ENCODE measurements at regions not wholly inside any gene's neighbourhood (a gene's known extent, or its start where the extent isn't known, plus 50 kb on each side); places are given as distances from the start of the nearest gene placed in this dataset.

DNA sequence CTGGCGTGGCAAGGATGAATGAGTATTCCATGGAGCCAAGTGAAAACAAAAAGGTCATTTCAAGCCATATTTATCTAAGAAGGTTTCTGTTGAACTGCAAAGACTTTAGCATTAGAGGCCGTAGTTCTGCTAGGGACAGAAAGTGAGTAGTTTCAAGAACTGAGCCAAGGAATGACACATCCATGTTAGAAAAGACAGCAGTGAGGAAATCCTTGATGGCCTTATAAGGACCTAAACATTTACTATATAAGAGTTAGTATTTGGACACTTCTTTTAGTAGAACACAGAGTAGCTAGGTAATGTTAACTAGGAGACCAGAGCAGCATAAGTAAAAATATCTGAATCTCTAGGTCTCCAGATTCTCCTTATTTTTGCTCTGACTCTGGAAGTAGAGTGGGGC, 329.8 kb upstream of the SEMA3D start:
- Mint-ChIP-seq H3K27me3 (ENCODE audit: low read depth) (no peaks in the 10 kb centered on the region), H3K4me3 (no peak overlapping the region), H3K36me3 (ENCODE audit: insufficient read depth in 2 of 2) (no peaks in the 10 kb centered on the region), H3K9me3 (peaks cover 0 to 3% of the 10 kb centered on the region in 2 donors), H3K4me1 (ENCODE audit: low read depth) (no peaks in the 10 kb centered on the region), H3K27ac (no peak overlapping the region)
- ATAC-seq (replicated peaks in 1 of 2) (no peak), DNase-seq (no peak)

- no peak for DNase-seq
Observed at GRCh38 chr7:85512790-85513189, 325.9 kb upstream of the SEMA3D start.

DNA sequence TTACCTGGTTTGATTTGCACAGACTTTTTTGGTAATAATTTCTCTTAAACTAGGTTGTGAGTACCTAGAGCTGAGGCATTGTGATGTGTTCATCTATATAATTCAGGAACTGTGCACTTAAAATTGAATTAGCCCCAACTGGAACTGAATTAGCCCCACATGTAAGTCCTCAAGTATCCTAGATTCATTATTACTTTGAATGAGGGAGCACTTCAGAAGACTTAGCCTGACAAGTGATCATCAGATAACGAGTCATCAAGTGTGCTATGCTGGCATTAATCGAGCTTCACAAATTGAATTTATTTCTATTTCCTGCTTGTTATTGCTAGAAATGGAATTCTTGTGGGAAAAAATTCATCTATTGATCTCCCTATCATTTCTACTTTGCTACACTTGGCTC, 323.4 kb upstream of the SEMA3D start:
- Mint-ChIP-seq H3K4me1 (ENCODE audit: low read depth) (no peaks in the 10 kb centered on the region), H3K9me3 (peaks cover 0 to 3% of the 10 kb centered on the region in 2 donors), H3K36me3 (ENCODE audit: insufficient read depth in 2 of 2) (no peaks in the 10 kb centered on the region), H3K27me3 (ENCODE audit: low read depth) (no peaks in the 10 kb centered on the region), H3K4me3 (no peak overlapping the region), H3K27ac (no peak overlapping the region)
- ATAC-seq (replicated peaks in 1 of 2) (no peak), DNase-seq (no peak)

More at GRCh38 chr7:85512790-85513189, 325.9 kb upstream of the SEMA3D start:
- Mint-ChIP-seq H3K9me3 (peaks cover 0 to 3% of the 10 kb centered on the region in 2 donors), H3K27me3 (ENCODE audit: low read depth) (no peaks in the 10 kb centered on the region), H3K36me3 (ENCODE audit: insufficient read depth in 2 of 2) (no peaks in the 10 kb centered on the region), H3K4me1 (ENCODE audit: low read depth) (no peaks in the 10 kb centered on the region), H3K27ac (no peak overlapping the region), H3K4me3 (no peak overlapping the region)
- ATAC-seq (replicated peaks in 1 of 2): no peak

- Mint-ChIP-seq H3K9me3 (peaks cover 0 to 2% of the 10 kb centered on the region in 2 donors), H3K4me1 (ENCODE audit: low read depth) (no peaks in the 10 kb centered on the region), H3K27me3 (ENCODE audit: low read depth) (no peaks in the 10 kb centered on the region), H3K4me3 (no peak overlapping the region), H3K36me3 (ENCODE audit: insufficient read depth in 2 of 2) (no peaks in the 10 kb centered on the region), H3K27ac (no peak overlapping the region)
- DNase-seq (no peak), ATAC-seq (replicated peaks in 1 of 2) (no peak)
Observed at GRCh38 chr7:85509476-85509875, 322.6 kb upstream of the SEMA3D start.

GRCh38 chr7:85508642-85509410, 322.0 kb upstream of the SEMA3D start:
- Mint-ChIP-seq H3K36me3 (ENCODE audit: insufficient read depth in 2 of 2) (no peaks in the 10 kb centered on the region), H3K4me1 (ENCODE audit: low read depth) (no peaks in the 10 kb centered on the region), H3K4me3 (no peak overlapping the region), H3K27me3 (ENCODE audit: low read depth) (no peaks in the 10 kb centered on the region), H3K27ac (no peak overlapping the region), H3K9me3 (no peaks in the 10 kb centered on the region)
- DNase-seq: no peak
- ATAC-seq (replicated peaks in 1 of 2): no peak

DNA sequence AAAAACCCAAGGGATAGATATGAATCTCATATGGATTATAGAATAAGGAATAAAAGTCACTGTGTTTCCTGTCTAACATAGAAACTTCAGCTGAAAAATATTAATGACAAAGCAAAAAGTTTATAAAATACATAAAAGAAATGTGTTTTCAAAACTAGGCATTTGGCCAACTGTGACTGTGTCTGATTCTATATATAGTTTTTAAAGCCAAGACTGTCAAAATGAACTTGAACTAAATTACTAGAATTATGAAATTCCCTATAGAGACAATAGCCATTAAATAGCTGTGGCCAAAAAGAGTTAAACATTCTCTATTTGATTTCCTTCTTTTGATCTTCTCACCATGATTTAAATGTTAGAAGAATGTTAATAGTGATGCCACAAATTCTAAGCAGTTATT, 311.2 kb upstream of the SEMA3D start:
- H3K9me3 Mint-ChIP-seq: peaks cover 0 to 9% of the 10 kb centered on the region in 2 donors
- no peak overlapping the region for H3K4me3 Mint-ChIP-seq
- H3K27me3 Mint-ChIP-seq (ENCODE audit: low read depth): no peaks in the 10 kb centered on the region
- no peaks in the 10 kb centered on the region for H3K36me3 Mint-ChIP-seq (ENCODE audit: insufficient read depth in 2 of 2)
- no peak overlapping the region for H3K27ac Mint-ChIP-seq
- ATAC-seq (replicated peaks in 1 of 2) (no peak), DNase-seq (no peak)
- H3K4me1 Mint-ChIP-seq (ENCODE audit: low read depth): no peaks in the 10 kb centered on the region

- Mint-ChIP-seq H3K27ac (no peak overlapping the region), H3K4me3 (no peak overlapping the region), H3K36me3 (ENCODE audit: insufficient read depth in 2 of 2) (no peaks in the 10 kb centered on the region), H3K27me3 (ENCODE audit: low read depth) (no peaks in the 10 kb centered on the region), H3K9me3 (peaks cover 2 to 5% of the 10 kb centered on the region in 2 donors), H3K4me1 (ENCODE audit: low read depth) (no peaks in the 10 kb centered on the region)
- ATAC-seq (replicated peaks in 1 of 2) (no peak), DNase-seq (no peak)
Observed at GRCh38 chr7:85489498-85489897, 302.6 kb upstream of the SEMA3D start.

GRCh38 chr7:85488406-85488805, 301.6 kb upstream of the SEMA3D start:
- Mint-ChIP-seq H3K9me3 (peaks cover 2% of the 10 kb centered on the region in 2 donors), H3K27ac (no peak overlapping the region), H3K27me3 (ENCODE audit: low read depth) (no peaks in the 10 kb centered on the region), H3K36me3 (ENCODE audit: insufficient read depth in 2 of 2) (no peaks in the 10 kb centered on the region), H3K4me3 (no peak overlapping the region), H3K4me1 (ENCODE audit: low read depth) (no peaks in the 10 kb centered on the region)
- no peak for ATAC-seq (replicated peaks in 1 of 2)
- DNase-seq: no peak

- DNase-seq (no peak), ATAC-seq (replicated peaks in 1 of 2) (no peak)
- H3K27ac Mint-ChIP-seq: no peak overlapping the region
- no peaks in the 10 kb centered on the region for H3K27me3 Mint-ChIP-seq (ENCODE audit: low read depth)
- H3K36me3 Mint-ChIP-seq (ENCODE audit: insufficient read depth in 2 of 2): no peaks in the 10 kb centered on the region
- H3K4me3 Mint-ChIP-seq: no peak overlapping the region
- peaks cover 2 to 8% of the 10 kb centered on the region in 2 donors for H3K9me3 Mint-ChIP-seq
- no peaks in the 10 kb centered on the region for H3K4me1 Mint-ChIP-seq (ENCODE audit: low read depth)
Observed at GRCh38 chr7:85483177-85483576, 296.3 kb upstream of the SEMA3D start.

DNA sequence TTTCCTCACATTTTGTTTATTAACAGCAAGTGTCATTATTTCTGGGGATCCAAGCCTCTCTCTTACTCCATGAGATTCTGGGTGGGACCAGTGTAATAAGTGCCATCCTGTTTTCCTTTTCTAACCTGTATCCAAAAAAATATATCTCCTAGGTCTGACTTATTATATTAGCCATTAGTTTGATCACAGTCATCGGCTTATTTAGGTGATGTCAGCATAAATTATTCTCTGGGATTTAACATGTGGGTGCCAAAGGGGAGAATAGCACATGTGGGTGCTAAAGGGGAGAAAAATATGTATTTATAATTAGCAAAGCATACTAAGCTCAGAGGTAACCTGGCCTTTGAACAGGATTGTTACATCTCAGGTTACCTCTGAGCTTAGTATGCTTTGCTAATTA, 293.8 kb upstream of the SEMA3D start:
- DNase-seq (no peak), ATAC-seq (replicated peaks in 1 of 2) (no peak)
- H3K36me3 Mint-ChIP-seq (ENCODE audit: insufficient read depth in 2 of 2): no peaks in the 10 kb centered on the region
- H3K27me3 Mint-ChIP-seq (ENCODE audit: low read depth): no peaks in the 10 kb centered on the region
- H3K4me3 Mint-ChIP-seq: no peak overlapping the region
- no peak overlapping the region for H3K27ac Mint-ChIP-seq
- no peaks in the 10 kb centered on the region for H3K4me1 Mint-ChIP-seq (ENCODE audit: low read depth)
- H3K9me3 Mint-ChIP-seq: peaks cover 0 to 6% of the 10 kb centered on the region in 2 donors

DNA sequence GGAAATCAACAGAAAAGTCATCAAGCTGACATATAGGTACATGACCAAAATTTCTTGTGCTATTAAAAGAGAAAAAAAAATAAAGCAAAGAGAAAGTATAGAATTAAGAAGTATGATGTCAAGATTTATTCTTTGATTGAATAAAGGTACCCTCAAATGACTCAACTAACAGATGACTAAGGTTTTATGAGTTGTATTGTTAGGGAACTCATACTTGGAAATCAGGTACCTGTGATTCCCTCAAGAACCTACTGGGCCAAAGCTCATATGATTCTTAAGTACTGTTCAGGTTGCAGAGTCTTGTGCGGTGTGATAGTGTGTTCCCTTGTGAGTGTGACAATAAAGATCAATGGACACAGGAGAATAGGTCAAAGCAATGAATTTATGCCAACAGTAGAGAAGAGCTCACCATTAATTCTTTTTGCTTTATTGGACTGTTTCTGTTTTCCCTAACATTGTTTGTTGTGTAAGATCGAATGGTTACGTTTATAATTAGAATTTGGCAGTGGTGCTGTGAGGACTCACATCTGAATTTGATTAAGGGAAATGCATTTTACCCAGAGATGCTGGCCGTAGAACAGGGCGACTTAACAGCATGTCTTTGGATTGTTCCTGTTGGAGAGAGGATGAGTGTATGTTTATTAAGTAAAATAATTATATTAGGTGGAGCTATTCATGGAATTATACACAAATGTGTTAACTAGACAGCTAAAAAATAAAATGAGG, 293.2 kb upstream of the SEMA3D start:
- H3K27me3 Mint-ChIP-seq (ENCODE audit: low read depth): no peaks in the 10 kb centered on the region
- DNase-seq (no peak), ATAC-seq (replicated peaks in 1 of 2) (no peak)
- peaks cover 0 to 6% of the 10 kb centered on the region in 2 donors for H3K9me3 Mint-ChIP-seq
- no peak overlapping the region for H3K4me3 Mint-ChIP-seq
- H3K36me3 Mint-ChIP-seq (ENCODE audit: insufficient read depth in 2 of 2): no peaks in the 10 kb centered on the region
- no peak overlapping the region for H3K27ac Mint-ChIP-seq
- no peaks in the 10 kb centered on the region for H3K4me1 Mint-ChIP-seq (ENCODE audit: low read depth)

DNA sequence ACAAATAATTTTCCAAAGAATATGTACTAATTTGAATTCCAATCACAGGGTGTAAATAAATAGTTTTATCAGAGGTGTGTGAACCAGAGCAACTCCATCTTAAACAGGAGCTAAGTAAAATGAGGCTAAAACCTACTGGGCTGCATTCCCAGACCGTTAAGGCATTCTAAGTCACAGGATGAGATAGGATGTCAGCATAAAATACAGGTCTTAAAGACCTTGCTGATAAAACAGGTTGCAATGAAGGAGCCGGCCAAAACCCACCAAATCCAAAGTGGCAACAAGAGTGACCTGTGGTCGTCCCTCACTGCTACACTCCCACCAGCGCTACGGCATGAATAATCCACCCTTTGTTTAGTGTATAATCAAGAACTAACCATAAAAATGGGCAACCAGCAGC, 291.7 kb upstream of the SEMA3D start:
- peaks cover 0 to 6% of the 10 kb centered on the region in 2 donors for H3K9me3 Mint-ChIP-seq
- H3K27ac Mint-ChIP-seq: no peak overlapping the region
- no peaks in the 10 kb centered on the region for H3K27me3 Mint-ChIP-seq (ENCODE audit: low read depth)
- no peak overlapping the region for H3K4me3 Mint-ChIP-seq
- ATAC-seq (replicated peaks in 1 of 2) (no peak), DNase-seq (no peak)
- H3K36me3 Mint-ChIP-seq (ENCODE audit: insufficient read depth in 2 of 2): no peaks in the 10 kb centered on the region
- H3K4me1 Mint-ChIP-seq (ENCODE audit: low read depth): no peaks in the 10 kb centered on the region

- no peak for ATAC-seq (replicated peaks in 1 of 2)
- Mint-ChIP-seq H3K36me3 (ENCODE audit: insufficient read depth in 2 of 2) (no peaks in the 10 kb centered on the region), H3K4me1 (ENCODE audit: low read depth) (peaks cover 17% of the 10 kb centered on the region), H3K27ac (no peak overlapping the region), H3K27me3 (ENCODE audit: low read depth) (no peaks in the 10 kb centered on the region), H3K9me3 (peaks cover 0 to 4% of the 10 kb centered on the region in 2 donors), H3K4me3 (no peak overlapping the region)
- DNase-seq: no peak
Observed at GRCh38 chr7:85475476-85475875, 288.6 kb upstream of the SEMA3D start.

All from activated T-cell treated with anti-CD3 and anti-CD28 coated beads, Interleukin-2, amount 50 U/mL, for 72 hours (primary cell).